SJCRH30 (cell line): ENCODE measurements at regions not wholly inside any gene's neighbourhood (a gene's known extent, or its start where the extent isn't known, plus 50 kb on each side); places are given as distances from the start of the nearest gene placed in this dataset.
"Not testable (repeated sequence)": the region's sequence is repeated elsewhere in the genome, so short reads cannot be mapped to it uniquely, and the experiment has no call there.

Experiments used
- DNase-seq, 2 experiments: peaks; one replicate each; pipeline ENCODE4 v3.0.0-alpha.2; 2015 to 2020
- H3K27ac ChIP-seq: fragments of 250-450 bp; sonication (Bioruptor Pico); 2 replicates; pipeline ENCODE4 v1.5.1; 2020; ENCODE audit warnings: mild to moderate bottlenecking, moderate library complexity
- H3K27me3 ChIP-seq: fragments of 250-450 bp; sonication (Bioruptor Pico); 2 replicates; pipeline ENCODE4 v1.5.1; 2020; ENCODE audit warnings: mild to moderate bottlenecking, moderate library complexity
- H3K36me3 ChIP-seq: fragments of 250-450 bp; sonication (Bioruptor Pico); 2 replicates; pipeline ENCODE4 v1.5.1; 2020; ENCODE audit warnings: mild to moderate bottlenecking, moderate library complexity
- H3K4me1 ChIP-seq: fragments of 250-450 bp; sonication (Bioruptor Pico); 2 replicates; pipeline ENCODE4 v1.5.1; 2020; ENCODE audit warnings: mild to moderate bottlenecking, moderate library complexity
- H3K4me3 ChIP-seq: fragments of 250-450 bp; sonication (Bioruptor Pico); 2 replicates; pipeline ENCODE4 v1.5.1; 2020; ENCODE audit warnings: mild to moderate bottlenecking, moderate library complexity
- H3K9me3 ChIP-seq: fragments of 250-450 bp; sonication (Bioruptor Pico); replicated peaks from 2 replicates; pipeline ENCODE4 v1.5.1; 2020; ENCODE audit warnings: mild to moderate bottlenecking, moderate library complexity

- Histone ChIP-seq H3K27me3 (0 out of 2 replicates have a peak, but pooled peaks cover 3% of the 10 kb centered on the region), H3K27ac (no peak overlapping the region), H3K9me3 (no peaks in the 10 kb centered on the region), H3K4me3 (no peak overlapping the region), H3K4me1 (no peaks in the 10 kb centered on the region), H3K36me3 (no peaks in the 10 kb centered on the region)
- no peak for DNase-seq
These were observed 169.0 kb upstream of the TMEM229A start for GRCh38 chr7:124201768-124202349.

GRCh38 chr7:124196519-124196918 is 163.7 kb upstream of the TMEM229A start:
- no peak for DNase-seq

DNA sequence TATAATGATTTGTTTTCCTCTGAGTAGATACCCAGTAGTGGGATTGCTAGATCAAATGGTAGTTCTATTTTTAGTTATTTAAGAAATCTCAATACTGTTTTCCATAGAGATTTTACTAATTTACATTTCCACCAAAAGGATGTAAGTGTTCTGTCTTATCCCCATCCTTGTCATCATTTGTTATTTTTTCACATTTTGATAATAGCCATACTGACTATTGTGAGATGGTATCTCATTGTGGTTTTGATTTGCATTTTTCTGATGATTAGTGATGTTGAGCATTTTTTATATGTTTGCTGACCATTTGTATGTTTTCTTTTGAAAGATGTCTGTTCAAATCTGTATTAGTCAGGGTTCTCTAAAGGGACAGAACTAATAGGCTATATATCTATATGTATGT is 160.0 kb upstream of the TMEM229A start:
- no peak overlapping the region for H3K4me3 ChIP-seq
- no peaks in the 10 kb centered on the region for H3K9me3 ChIP-seq
- DNase-seq: no peak
- no peaks in the 10 kb centered on the region for H3K36me3 ChIP-seq
- no peak overlapping the region for H3K27ac ChIP-seq
- no peaks in the 10 kb centered on the region for H3K4me1 ChIP-seq
- no peaks in the 10 kb centered on the region; the same call in 1 of the 2 replicates for H3K27me3 ChIP-seq

More at GRCh38 chr7:124196519-124196918, 163.7 kb upstream of the TMEM229A start:
- H3K9me3 ChIP-seq: no peaks in the 10 kb centered on the region
- no peaks in the 10 kb centered on the region; the same call in 1 of the 2 replicates for H3K27me3 ChIP-seq
- no peak overlapping the region for H3K4me3 ChIP-seq
- no peaks in the 10 kb centered on the region for H3K36me3 ChIP-seq
- no peak overlapping the region for H3K27ac ChIP-seq
- H3K4me1 ChIP-seq: no peaks in the 10 kb centered on the region

GRCh38 chr7:124191713-124192112 is 158.8 kb upstream of the TMEM229A start:
- Histone ChIP-seq H3K4me3 (no peak overlapping the region), H3K4me1 (no peaks in the 10 kb centered on the region), H3K27me3 (no peaks in the 10 kb centered on the region; the same call in 1 of the 2 replicates), H3K9me3 (no peaks in the 10 kb centered on the region), H3K36me3 (no peaks in the 10 kb centered on the region), H3K27ac (no peak overlapping the region)
- no peak for DNase-seq

GRCh38 chr7:124191030-124191429 is 158.2 kb upstream of the TMEM229A start:
- Histone ChIP-seq H3K4me1 (no peaks in the 10 kb centered on the region), H3K27me3 (no peaks in the 10 kb centered on the region; the same call in 1 of the 2 replicates), H3K36me3 (no peaks in the 10 kb centered on the region), H3K27ac (no peak overlapping the region), H3K4me3 (no peak overlapping the region), H3K9me3 (no peaks in the 10 kb centered on the region)
- DNase-seq: no peak

DNA sequence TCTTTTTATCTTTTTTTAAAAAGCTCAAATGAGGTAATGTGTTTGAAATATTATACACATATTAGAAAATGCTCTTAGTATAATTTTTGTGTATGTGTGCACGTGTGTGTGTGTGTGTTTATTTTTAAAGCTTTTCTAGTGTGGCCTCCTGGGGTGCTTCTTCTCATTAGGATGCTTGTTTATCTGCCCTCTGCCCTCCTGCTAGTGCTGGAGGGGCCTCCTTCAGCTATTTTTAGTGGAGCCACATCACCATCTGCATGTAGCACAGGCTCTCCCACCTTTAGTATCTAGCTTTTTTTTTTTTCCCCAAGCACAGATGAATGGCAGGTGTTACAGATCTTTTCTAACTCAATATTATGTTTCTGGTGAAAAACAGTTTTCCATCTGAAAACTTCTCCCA is 155.7 kb upstream of the TMEM229A start:
- Histone ChIP-seq H3K9me3 (no peaks in the 10 kb centered on the region), H3K4me1 (no peaks in the 10 kb centered on the region), H3K36me3 (no peaks in the 10 kb centered on the region), H3K27me3 (no peaks in the 10 kb centered on the region; the same call in 1 of the 2 replicates), H3K27ac (no peak overlapping the region), H3K4me3 (no peak overlapping the region)
- DNase-seq: no peak

GRCh38 chr7:124187962-124188361 is 155.1 kb upstream of the TMEM229A start:
- no peaks in the 10 kb centered on the region; the same call in 1 of the 2 replicates for H3K27me3 ChIP-seq
- no peaks in the 10 kb centered on the region for H3K36me3 ChIP-seq
- DNase-seq: no peak
- no peak overlapping the region for H3K27ac ChIP-seq
- H3K9me3 ChIP-seq: no peaks in the 10 kb centered on the region
- no peak overlapping the region for H3K4me3 ChIP-seq
- H3K4me1 ChIP-seq: no peaks in the 10 kb centered on the region

DNA sequence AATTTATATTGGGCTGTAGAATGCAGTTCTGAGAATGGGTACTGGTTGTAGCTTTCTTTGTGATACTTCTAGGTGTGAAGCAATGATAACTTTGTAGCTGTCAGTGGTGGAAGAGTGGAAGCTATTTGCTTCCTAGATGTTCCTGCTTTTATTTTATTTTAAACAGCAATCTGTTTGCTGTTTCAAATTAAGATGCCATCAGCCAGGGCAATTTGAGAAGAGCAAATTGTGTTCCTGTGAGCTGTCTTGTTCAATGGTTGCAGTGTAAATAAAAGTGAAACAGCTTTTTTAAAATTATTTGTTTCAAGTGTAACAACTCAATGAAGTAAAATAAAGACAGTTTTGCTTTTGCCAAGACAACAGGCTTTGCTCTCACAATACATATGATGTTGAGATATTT is 150.8 kb upstream of the TMEM229A start:
- peaks cover 3% of the 10 kb centered on the region for H3K27me3 ChIP-seq
- no peak overlapping the region for H3K27ac ChIP-seq
- no peaks in the 10 kb centered on the region for H3K9me3 ChIP-seq
- no peak for DNase-seq
- H3K36me3 ChIP-seq: no peaks in the 10 kb centered on the region
- H3K4me1 ChIP-seq: no peaks in the 10 kb centered on the region
- H3K4me3 ChIP-seq: no peak overlapping the region

DNA sequence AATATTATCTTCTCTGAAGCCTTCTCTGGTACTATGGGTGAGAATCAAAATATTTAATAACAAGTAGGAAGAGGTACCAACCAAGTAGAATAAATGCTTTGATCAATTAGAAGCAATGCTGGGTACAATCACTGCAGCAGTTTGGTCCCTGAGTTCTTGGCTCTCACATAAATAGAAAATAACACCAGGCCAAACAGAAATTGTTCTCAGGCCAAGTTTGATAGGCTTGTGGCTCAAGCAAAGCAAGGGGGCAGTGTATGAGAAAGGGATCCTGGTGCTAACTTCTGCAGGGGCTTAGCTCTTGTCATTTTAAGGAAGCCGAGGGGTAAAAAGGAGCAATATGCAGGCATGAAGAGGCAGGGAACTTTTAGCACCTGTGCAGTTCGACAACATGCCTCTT is 146.8 kb upstream of the TMEM229A start:
- DNase-seq: no peak
- H3K27ac ChIP-seq: no peak overlapping the region
- 0 out of 2 replicates have a peak, but pooled peaks cover 2% of the 10 kb centered on the region for H3K9me3 ChIP-seq
- no peaks in the 10 kb centered on the region for H3K36me3 ChIP-seq
- peaks cover 6% of the 10 kb centered on the region for H3K27me3 ChIP-seq
- H3K4me1 ChIP-seq: no peaks in the 10 kb centered on the region
- no peak overlapping the region for H3K4me3 ChIP-seq

DNA sequence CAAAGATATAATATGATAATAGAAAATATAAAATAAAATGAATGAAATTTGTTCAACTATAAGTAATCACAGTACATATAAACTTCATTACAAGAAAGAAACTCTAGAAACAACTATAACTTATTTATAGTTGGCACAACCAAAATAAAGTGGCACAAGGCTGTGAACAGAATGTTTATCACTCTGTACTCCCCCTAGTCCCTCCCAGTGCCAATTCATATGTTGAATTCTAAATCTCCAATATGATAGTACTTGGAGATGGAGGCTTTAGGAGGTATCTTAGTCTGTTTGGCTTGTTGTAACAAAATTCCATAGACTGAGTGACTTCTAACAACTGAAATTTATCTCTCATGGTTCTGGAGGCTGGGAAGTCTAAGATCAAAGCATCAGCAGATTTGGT is 145.0 kb upstream of the TMEM229A start:
- 0 out of 2 replicates have a peak, but pooled peaks cover 2% of the 10 kb centered on the region for H3K9me3 ChIP-seq
- no peak overlapping the region for H3K27ac ChIP-seq
- H3K36me3 ChIP-seq: no peaks in the 10 kb centered on the region
- no peak overlapping the region for H3K4me3 ChIP-seq
- peaks cover 6% of the 10 kb centered on the region; the same call in 1 of the 2 replicates for H3K27me3 ChIP-seq
- no peak for DNase-seq
- H3K4me1 ChIP-seq: no peaks in the 10 kb centered on the region

GRCh38 chr7:124171812-124172211 is 138.9 kb upstream of the TMEM229A start:
- not testable (repeated sequence) for DNase-seq, H3K4me3 ChIP-seq, H3K36me3 ChIP-seq, H3K27me3 ChIP-seq, H3K9me3 ChIP-seq, H3K4me1 ChIP-seq, H3K27ac ChIP-seq

GRCh38 chr7:124171068-124171467 is 138.2 kb upstream of the TMEM229A start:
- DNase-seq: peak in 1 of 2 experiments; percentile 17
- Histone ChIP-seq H3K27ac (no peak overlapping the region), H3K27me3 (no peaks in the 10 kb centered on the region), H3K4me3 (no peak overlapping the region), H3K9me3 (no peaks in the 10 kb centered on the region), H3K4me1 (no peaks in the 10 kb centered on the region), H3K36me3 (no peaks in the 10 kb centered on the region)

DNA sequence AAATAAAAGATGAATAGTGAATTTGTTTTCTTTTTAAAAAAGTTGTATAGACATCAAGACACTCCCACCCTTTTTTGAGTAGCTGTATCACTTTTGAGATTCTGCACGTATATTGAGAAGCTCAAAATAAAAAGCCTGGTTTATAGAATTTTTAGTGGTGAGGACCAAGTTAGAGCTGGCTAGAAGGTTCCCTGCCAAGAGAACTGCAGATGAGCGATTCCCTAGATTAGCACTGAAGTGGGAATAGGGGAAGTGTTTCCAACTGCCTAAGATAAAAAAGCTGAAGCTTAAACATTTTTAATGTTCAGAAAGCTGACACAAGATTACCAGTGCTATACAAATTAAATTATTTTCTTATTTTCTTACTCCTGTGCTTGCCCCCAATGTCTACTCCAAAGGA is 135.7 kb upstream of the TMEM229A start:
- Histone ChIP-seq H3K27ac (no peak overlapping the region), H3K4me1 (peaks cover 16% of the 10 kb centered on the region), H3K4me3 (no peak overlapping the region), H3K36me3 (no peaks in the 10 kb centered on the region), H3K9me3 (no peaks in the 10 kb centered on the region), H3K27me3 (no peaks in the 10 kb centered on the region)
- no peak for DNase-seq

GRCh38 chr7:124162667-124163066 is 129.8 kb upstream of the TMEM229A start:
- DNase-seq: peak; percentile 17 to 21
- Histone ChIP-seq H3K4me1 (peaks cover 18% of the 10 kb centered on the region), H3K36me3 (no peaks in the 10 kb centered on the region), H3K4me3 (no peak overlapping the region), H3K9me3 (no peaks in the 10 kb centered on the region), H3K27me3 (no peaks in the 10 kb centered on the region), H3K27ac (no peak overlapping the region)

DNA sequence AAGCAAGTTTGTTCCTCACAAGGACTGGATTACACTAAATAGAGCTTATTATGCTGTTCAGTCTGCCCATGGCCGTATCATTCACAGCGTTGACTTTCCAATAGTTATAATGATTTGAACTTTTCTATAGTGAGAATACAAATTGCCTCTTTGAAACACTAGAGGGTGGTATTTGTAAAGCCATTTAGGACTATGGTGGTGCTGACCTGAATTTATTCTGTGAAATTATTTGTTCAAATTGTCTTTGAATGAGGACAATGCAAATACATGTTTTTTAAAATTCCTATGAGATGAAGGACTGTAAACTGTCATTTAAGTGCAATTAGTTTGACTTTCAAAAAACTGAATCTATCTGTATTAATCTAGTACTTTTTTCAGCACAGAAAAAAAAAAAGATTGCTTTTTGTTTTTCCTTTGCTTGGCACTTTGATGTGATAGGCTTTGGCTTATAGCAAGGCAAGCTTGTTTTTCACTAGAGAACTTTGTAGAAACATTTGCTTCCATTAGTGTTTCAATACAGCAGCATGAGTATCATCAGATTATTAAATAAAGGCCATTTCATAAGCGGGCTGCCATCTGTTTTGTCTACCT is 122.7 kb upstream of the TMEM229A start:
- Histone ChIP-seq H3K27ac (no peak overlapping the region), H3K4me3 (no peak overlapping the region), H3K36me3 (no peaks in the 10 kb centered on the region), H3K4me1 (no peaks in the 10 kb centered on the region; the same call in 1 of the 2 replicates), H3K27me3 (no peaks in the 10 kb centered on the region), H3K9me3 (no peaks in the 10 kb centered on the region)
- DNase-seq: peak in 1 of 2 experiments; percentile 47
